ENCODE measurements at regions not wholly inside any gene's neighbourhood (a gene's known extent, or its start where the extent isn't known, plus 50 kb on each side); places are given as distances from the start of the nearest gene placed in this dataset.

DNA sequence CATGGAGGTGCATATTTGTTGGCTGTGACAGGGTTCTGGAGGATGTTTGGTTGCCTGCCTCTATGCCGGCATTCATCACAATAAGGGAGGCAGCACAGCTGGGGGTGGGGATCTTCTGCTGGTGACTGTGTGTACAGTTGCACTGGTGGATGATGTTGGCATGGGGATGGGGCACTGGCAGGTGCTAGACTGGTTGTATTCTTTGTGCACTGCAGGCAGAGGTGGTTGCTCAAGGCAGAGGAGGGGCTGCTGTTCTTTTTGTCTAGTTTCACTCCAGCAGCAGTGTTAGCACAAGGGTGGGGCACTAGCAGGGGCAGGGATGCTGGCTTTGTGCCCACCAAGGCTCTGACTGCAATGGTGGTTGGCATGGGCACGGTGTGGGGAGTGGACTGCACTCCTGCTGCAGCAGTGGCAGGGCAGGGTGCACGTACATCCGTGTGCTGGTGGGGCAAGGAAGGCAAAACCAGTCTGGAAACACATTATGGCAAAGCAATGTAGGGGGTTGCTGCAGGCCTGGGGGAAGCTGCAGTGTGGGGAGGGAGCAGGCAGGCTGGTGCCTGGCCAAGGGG lies 69.3 kb downstream of the ISOC1 start:
- TF ChIP-seq, protein P1, sequence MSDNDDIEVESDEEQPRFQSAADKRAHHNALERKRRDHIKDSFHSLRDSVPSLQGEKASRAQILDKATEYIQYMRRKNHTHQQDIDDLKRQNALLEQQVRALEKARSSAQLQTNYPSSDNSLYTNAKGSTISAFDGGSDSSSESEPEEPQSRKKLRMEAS (IDR thresholded peaks at IDR 0.05; ENCODE audit: insufficient read depth, insufficient read length), result no peak
- TF ChIP-seq, protein P2, sequence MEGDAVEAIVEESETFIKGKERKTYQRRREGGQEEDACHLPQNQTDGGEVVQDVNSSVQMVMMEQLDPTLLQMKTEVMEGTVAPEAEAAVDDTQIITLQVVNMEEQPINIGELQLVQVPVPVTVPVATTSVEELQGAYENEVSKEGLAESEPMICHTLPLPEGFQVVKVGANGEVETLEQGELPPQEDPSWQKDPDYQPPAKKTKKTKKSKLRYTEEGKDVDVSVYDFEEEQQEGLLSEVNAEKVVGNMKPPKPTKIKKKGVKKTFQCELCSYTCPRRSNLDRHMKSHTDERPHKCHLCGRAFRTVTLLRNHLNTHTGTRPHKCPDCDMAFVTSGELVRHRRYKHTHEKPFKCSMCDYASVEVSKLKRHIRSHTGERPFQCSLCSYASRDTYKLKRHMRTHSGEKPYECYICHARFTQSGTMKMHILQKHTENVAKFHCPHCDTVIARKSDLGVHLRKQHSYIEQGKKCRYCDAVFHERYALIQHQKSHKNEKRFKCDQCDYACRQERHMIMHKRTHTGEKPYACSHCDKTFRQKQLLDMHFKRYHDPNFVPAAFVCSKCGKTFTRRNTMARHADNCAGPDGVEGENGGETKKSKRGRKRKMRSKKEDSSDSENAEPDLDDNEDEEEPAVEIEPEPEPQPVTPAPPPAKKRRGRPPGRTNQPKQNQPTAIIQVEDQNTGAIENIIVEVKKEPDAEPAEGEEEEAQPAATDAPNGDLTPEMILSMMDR (IDR thresholded peaks at IDR 0.05; ENCODE audit: extremely low read depth in 1 of 2, insufficient read depth in 1 of 2, low read depth in 1 of 2, low read length in 2 of 2), result no peak
- no peak for TF ChIP-seq FOS (IDR thresholded peaks at IDR 0.05; ENCODE audit: borderline replicate concordance, insufficient read depth, low read length)
- TF ChIP-seq EZH2 (IDR thresholded peaks at IDR 0.05; ENCODE audit: borderline replicate concordance, low read depth, low read length, severe bottlenecking), result no peak
- TF ChIP-seq POLR2A (IDR thresholded peaks at IDR 0.05; ENCODE audit: low read depth, low read length), result no peak
